SH-SY5Y (cell line): ENCODE measurements at regions not wholly inside any gene's neighbourhood (a gene's known extent, or its start where the extent isn't known, plus 50 kb on each side); places are given as distances from the start of the nearest gene placed in this dataset.

Source experiments
- GATA2 ChIP-seq: IDR thresholded peaks from 2 replicates; pipeline ENCODE4 v1.6.1; 2011; ENCODE audit warnings: mild to moderate bottlenecking, low read depth, low read length
- GATA3 ChIP-seq: IDR thresholded peaks from 2 replicates; pipeline ENCODE4 v1.6.1; 2011; ENCODE audit warnings: low read depth, mild to moderate bottlenecking, low read length, moderate library complexity

GRCh38 chr2:194464964-194465638, 1191.9 kb upstream of the SLC39A10 start:
- TF ChIP-seq GATA2: no peak
- TF ChIP-seq GATA3: no peak

GRCh38 chr2:194455358-194455757, 1201.7 kb upstream of the SLC39A10 start:
- TF ChIP-seq GATA3: no peak
- TF ChIP-seq GATA2: no peak

GRCh38 chr2:194452504-194452903, 1204.5 kb upstream of the SLC39A10 start:
- no peak for TF ChIP-seq GATA2
- no peak for TF ChIP-seq GATA3

- TF ChIP-seq GATA3 (no peak), GATA2 (no peak)
These were observed 1211.8 kb upstream of the SLC39A10 start for GRCh38 chr2:194445226-194445625.

GRCh38 chr2:194443926-194444325, 1213.1 kb upstream of the SLC39A10 start:
- TF ChIP-seq GATA3 (no peak), GATA2 (no peak)

GRCh38 chr2:194424683-194425209, 1232.3 kb upstream of the SLC39A10 start:
- no peak for TF ChIP-seq GATA2
- no peak for TF ChIP-seq GATA3

GRCh38 chr2:194411221-194411620, 1245.8 kb upstream of the SLC39A10 start:
- TF ChIP-seq GATA2 (no peak), GATA3 (no peak)

- no peak for TF ChIP-seq GATA2
- TF ChIP-seq GATA3: no peak
These were observed 1261.2 kb upstream of the SLC39A10 start for GRCh38 chr2:194395818-194396217.

- no peak for TF ChIP-seq GATA2
- no peak for TF ChIP-seq GATA3
These were observed 1271.7 kb upstream of the SLC39A10 start for GRCh38 chr2:194385376-194385775.

GRCh38 chr2:194383401-194383800, 1273.6 kb upstream of the SLC39A10 start:
- TF ChIP-seq GATA3: no peak
- no peak for TF ChIP-seq GATA2

- TF ChIP-seq GATA2: no peak
These were observed 1274.8 kb upstream of the SLC39A10 start for GRCh38 chr2:194382221-194382620.

GRCh38 chr2:194380011-194380410, 1277.0 kb upstream of the SLC39A10 start:
- no peak for TF ChIP-seq GATA3
- no peak for TF ChIP-seq GATA2

- TF ChIP-seq GATA3 (no peak), GATA2 (no peak)
These were observed 1293.1 kb upstream of the SLC39A10 start for GRCh38 chr2:194363878-194364277.

- TF ChIP-seq GATA3: peak; percentile 64; the same call in 1 of the 2 replicates
- no peak for TF ChIP-seq GATA2
These were observed 1293.7 kb upstream of the SLC39A10 start for GRCh38 chr2:194363295-194363694.

- TF ChIP-seq GATA3 (no peak), GATA2 (no peak)
These were observed 1304.5 kb upstream of the SLC39A10 start for GRCh38 chr2:194352505-194352904.

- TF ChIP-seq GATA2 (no peak), GATA3 (no peak)
These were observed 1310.8 kb upstream of the SLC39A10 start for GRCh38 chr2:194346193-194346592.

GRCh38 chr2:194345347-194345746, 1311.7 kb upstream of the SLC39A10 start:
- TF ChIP-seq GATA2: no peak
- TF ChIP-seq GATA3: no peak
